ENCODE measurements at regions not wholly inside any gene's neighbourhood (a gene's known extent, or its start where the extent isn't known, plus 50 kb on each side); places are given as distances from the start of the nearest gene placed in this dataset.

DNA sequence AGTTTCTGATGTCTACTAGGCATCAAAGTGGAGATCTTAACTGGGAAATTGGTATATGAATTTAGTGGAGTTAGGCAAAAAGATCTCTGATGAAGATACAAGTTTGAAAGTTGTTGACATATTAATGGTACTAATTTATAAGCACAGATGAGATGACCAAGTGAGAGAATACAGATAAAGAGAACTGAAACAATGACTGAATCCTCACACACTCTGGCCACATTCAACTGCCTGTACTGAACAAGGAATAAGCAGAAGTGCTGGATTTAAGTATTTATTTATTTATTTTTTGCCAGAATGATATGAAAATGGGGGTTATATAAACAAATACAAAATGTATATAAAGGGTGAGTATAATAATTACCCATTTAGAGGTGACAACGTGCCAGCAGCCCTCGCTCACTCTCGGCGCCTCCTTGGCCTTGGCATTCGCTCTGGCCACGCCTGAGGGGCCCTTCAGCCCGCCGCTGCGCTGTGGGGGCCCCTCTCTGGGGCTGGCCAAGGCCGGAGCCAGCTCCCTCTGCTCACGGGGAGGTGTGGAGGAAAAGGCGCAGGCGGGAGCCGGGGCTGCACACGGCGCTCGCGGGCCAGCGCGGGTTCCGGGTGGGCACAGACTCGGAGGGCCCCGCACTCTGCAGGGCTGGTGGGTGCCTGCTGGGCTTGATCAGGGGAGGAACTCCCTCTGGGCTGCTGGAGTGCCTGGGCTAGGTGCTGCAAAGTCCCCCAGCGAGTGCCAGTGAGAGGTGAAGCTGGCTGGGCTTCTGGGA, 1363.9 kb upstream of the CRIM1 start:
- TF ChIP-seq SPI1 (IDR thresholded peaks at IDR 0.05; ENCODE audit: borderline replicate concordance, low read depth), result no peak
- TF ChIP-seq, protein P1, sequence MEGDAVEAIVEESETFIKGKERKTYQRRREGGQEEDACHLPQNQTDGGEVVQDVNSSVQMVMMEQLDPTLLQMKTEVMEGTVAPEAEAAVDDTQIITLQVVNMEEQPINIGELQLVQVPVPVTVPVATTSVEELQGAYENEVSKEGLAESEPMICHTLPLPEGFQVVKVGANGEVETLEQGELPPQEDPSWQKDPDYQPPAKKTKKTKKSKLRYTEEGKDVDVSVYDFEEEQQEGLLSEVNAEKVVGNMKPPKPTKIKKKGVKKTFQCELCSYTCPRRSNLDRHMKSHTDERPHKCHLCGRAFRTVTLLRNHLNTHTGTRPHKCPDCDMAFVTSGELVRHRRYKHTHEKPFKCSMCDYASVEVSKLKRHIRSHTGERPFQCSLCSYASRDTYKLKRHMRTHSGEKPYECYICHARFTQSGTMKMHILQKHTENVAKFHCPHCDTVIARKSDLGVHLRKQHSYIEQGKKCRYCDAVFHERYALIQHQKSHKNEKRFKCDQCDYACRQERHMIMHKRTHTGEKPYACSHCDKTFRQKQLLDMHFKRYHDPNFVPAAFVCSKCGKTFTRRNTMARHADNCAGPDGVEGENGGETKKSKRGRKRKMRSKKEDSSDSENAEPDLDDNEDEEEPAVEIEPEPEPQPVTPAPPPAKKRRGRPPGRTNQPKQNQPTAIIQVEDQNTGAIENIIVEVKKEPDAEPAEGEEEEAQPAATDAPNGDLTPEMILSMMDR (IDR thresholded peaks at IDR 0.05; ENCODE audit: insufficient read depth, low read length), result no peak
- TF ChIP-seq, protein P2, sequence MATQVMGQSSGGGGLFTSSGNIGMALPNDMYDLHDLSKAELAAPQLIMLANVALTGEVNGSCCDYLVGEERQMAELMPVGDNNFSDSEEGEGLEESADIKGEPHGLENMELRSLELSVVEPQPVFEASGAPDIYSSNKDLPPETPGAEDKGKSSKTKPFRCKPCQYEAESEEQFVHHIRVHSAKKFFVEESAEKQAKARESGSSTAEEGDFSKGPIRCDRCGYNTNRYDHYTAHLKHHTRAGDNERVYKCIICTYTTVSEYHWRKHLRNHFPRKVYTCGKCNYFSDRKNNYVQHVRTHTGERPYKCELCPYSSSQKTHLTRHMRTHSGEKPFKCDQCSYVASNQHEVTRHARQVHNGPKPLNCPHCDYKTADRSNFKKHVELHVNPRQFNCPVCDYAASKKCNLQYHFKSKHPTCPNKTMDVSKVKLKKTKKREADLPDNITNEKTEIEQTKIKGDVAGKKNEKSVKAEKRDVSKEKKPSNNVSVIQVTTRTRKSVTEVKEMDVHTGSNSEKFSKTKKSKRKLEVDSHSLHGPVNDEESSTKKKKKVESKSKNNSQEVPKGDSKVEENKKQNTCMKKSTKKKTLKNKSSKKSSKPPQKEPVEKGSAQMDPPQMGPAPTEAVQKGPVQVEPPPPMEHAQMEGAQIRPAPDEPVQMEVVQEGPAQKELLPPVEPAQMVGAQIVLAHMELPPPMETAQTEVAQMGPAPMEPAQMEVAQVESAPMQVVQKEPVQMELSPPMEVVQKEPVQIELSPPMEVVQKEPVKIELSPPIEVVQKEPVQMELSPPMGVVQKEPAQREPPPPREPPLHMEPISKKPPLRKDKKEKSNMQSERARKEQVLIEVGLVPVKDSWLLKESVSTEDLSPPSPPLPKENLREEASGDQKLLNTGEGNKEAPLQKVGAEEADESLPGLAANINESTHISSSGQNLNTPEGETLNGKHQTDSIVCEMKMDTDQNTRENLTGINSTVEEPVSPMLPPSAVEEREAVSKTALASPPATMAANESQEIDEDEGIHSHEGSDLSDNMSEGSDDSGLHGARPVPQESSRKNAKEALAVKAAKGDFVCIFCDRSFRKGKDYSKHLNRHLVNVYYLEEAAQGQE (IDR thresholded peaks at IDR 0.05; ENCODE audit: insufficient replicate concordance, low read depth), result no peak
- no peak for TF ChIP-seq GABPA (IDR thresholded peaks at IDR 0.05; ENCODE audit: low read depth)
- TF ChIP-seq POLR2AphosphoS5 (IDR thresholded peaks at IDR 0.05; ENCODE audit: low read depth), result no peak
- H3K4me3 ChIP-seq (replicated peaks; ENCODE audit: insufficient read depth, low read length), result no peak overlapping the region
- no peaks in the 10 kb centered on the region for H3K27me3 ChIP-seq (ENCODE audit: insufficient read depth, poor library complexity, severe bottlenecking)
- H3K27ac ChIP-seq (replicated peaks), result no peak overlapping the region
- DNase-seq (ENCODE audit: low read depth in 1 of 2, low spot score in 1 of 2), result no peak

DNA sequence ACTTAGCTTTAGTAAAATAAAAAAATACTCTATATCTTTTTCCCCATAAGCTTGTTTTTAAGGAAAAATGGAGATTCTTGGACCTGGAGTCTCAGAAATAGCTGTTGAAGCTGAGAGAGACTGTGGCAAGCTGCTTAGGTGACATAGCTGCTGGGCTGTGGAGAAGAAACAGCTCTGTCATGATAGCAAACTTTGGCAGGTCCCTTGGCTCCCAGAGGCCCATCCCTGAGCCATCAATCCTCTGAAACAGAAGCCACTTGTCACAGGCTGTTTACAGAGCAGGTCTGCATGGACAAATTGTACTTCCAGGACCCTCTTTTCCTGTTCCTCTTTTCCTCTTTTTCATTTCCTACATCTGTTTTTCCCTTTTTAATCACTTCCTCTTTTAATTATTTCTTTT, 1370.1 kb upstream of the CRIM1 start:
- no peak for DNase-seq (ENCODE audit: low read depth in 1 of 2, low spot score in 1 of 2)
- TF ChIP-seq GABPA (IDR thresholded peaks at IDR 0.05; ENCODE audit: low read depth), result no peak
- peak; percentile 27; the same call in 1 of the 2 replicates for TF ChIP-seq SPI1 (IDR thresholded peaks at IDR 0.05; ENCODE audit: borderline replicate concordance, low read depth)
- Histone ChIP-seq H3K27me3 (ENCODE audit: insufficient read depth, poor library complexity, severe bottlenecking) (no peaks in the 10 kb centered on the region), H3K4me3 (replicated peaks; ENCODE audit: insufficient read depth, low read length) (no peak overlapping the region), H3K27ac (replicated peaks) (no peak overlapping the region)

DNA sequence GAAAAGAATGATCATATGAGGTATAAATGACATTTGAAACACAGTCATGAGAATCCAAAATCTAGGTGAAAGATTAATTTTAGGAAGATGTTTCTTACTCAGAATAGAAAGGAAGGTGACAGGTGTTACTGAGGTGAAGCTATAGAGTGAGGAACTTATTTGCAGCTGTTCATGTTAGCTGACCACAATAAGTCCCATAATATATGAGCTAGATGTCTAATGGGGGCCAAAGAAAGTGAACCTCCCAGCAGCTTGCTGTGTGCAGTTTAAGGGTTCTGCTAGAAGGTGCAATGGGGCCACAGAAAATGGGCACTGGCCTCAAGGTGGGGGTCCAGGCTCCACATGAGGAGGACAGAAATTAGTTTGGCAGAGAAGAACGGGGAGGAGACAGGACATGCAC, 1374.9 kb upstream of the CRIM1 start:
- H3K27me3 ChIP-seq (ENCODE audit: insufficient read depth, poor library complexity, severe bottlenecking), result no peaks in the 10 kb centered on the region
- no peak overlapping the region for H3K4me3 ChIP-seq (replicated peaks; ENCODE audit: insufficient read depth, low read length)
- H3K27ac ChIP-seq (replicated peaks), result no peak overlapping the region
- TF ChIP-seq POLR2AphosphoS5 (IDR thresholded peaks at IDR 0.05; ENCODE audit: low read depth) (no peak), SPI1 (IDR thresholded peaks at IDR 0.05; ENCODE audit: borderline replicate concordance, low read depth) (no peak), GABPA (IDR thresholded peaks at IDR 0.05; ENCODE audit: low read depth) (no peak)
- TF ChIP-seq, protein P2 (IDR thresholded peaks at IDR 0.05; ENCODE audit: insufficient replicate concordance, low read depth), result no peak
- TF ChIP-seq, protein P1 (IDR thresholded peaks at IDR 0.05; ENCODE audit: insufficient read depth, low read length), result no peak
- no peak for DNase-seq (ENCODE audit: low read depth in 1 of 2, low spot score in 1 of 2)

DNA sequence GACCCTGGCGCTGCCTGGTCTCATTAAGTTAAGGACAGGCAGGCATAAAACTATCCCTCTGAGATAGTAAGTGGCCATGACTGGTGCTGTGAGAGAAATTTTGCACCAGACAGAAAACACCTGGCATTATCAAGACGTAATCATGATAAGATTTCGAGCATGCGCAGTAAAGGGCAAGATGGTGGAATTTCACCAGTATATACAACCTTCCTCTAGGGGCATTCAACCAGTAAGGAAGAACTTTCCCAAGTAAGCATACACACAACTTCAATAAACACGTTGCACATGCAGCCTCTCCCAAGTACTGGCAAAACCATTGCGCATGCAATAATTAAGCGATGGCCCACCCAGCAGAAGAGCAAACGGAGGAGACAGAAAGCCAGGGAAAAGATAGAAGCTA, 1376.4 kb upstream of the CRIM1 start:
- Histone ChIP-seq H3K4me3 (replicated peaks; ENCODE audit: insufficient read depth, low read length) (no peak overlapping the region), H3K27ac (replicated peaks) (no peak overlapping the region), H3K27me3 (ENCODE audit: insufficient read depth, poor library complexity, severe bottlenecking) (no peaks in the 10 kb centered on the region)
- TF ChIP-seq SPI1 (IDR thresholded peaks at IDR 0.05; ENCODE audit: borderline replicate concordance, low read depth) (no peak), POLR2AphosphoS5 (IDR thresholded peaks at IDR 0.05; ENCODE audit: low read depth) (no peak), GABPA (IDR thresholded peaks at IDR 0.05; ENCODE audit: low read depth) (no peak)
- TF ChIP-seq, protein P2 (IDR thresholded peaks at IDR 0.05; ENCODE audit: insufficient replicate concordance, low read depth), result no peak
- TF ChIP-seq, protein P1 (IDR thresholded peaks at IDR 0.05; ENCODE audit: insufficient read depth, low read length), result no peak
- DNase-seq (ENCODE audit: low read depth in 1 of 2, low spot score in 1 of 2), result no peak

Measured in HL-60 (cell line).